Endothelial cell of umbilical vein (primary cell): ENCODE measurements at regions not wholly inside any gene's neighbourhood (a gene's known extent, or its start where the extent isn't known, plus 50 kb on each side); places are given as distances from the start of the nearest gene placed in this dataset.

Experiments used
- BruUV-seq: library from RNA; stranded (reverse); fragments of 400-500 nt; replicated peaks from 2 replicates; lab custom pipeline; 2021; lab: Mats Ljungman, UMichigan
- CTCF ChIA-PET: fragments of 300-600, 350-600 bp; sonication (Branson Sonifier 250); formaldehyde crosslinking; loops from one replicate; lab custom pipeline; 2021; ENCODE audit warnings: antibody characterized with exemption, inconsistent platforms; lab: Charles Lee
- POLR2A ChIA-PET: fragments of 300-600, 350-600 bp; sonication (Branson Sonifier 250); formaldehyde crosslinking; loops from one replicate; lab custom pipeline; 2021; ENCODE audit warnings: antibody characterized with exemption, inconsistent platforms; lab: Charles Lee
- DNase-seq: peaks from one replicate; pipeline ENCODE4 v3.0.0-alpha.2; 2011; ENCODE audit warnings: low read depth, low spot score
- FAIRE-seq: peaks from 2 replicates; lab custom pipeline; 2011; peaks lifted over from hg19 to GRCh38; lab: Jason Lieb, UNC
- H2AFZ ChIP-seq: 2 replicates; pipeline ENCODE4 v1.6.0; 2012; ENCODE audit warnings: low read depth, low read length, control low read depth, inconsistent platforms
- H3K27ac ChIP-seq: 2 replicates; pipeline ENCODE4 v1.5.1; 2011; ENCODE audit warnings: low read depth, mild to moderate bottlenecking, control low read depth, low read length, moderate library complexity; ENCODE audit not compliant: insufficient read depth
- H3K27me3 ChIP-seq, 2 experiments: 2 replicates each; pipeline versions ENCODE4 v1.6.0 to v1.6.1; 2011; ENCODE audit warnings: low read length in 2 of 2, mixed read lengths in 1 of 2; ENCODE audit not compliant: control insufficient read depth in 2 of 2, insufficient read depth in 2 of 2
- H3K36me3 ChIP-seq, 2 experiments: 2 replicates in 1 of 2; 3 replicates in 1 of 2; pipeline ENCODE4 v1.5.1; 2011; ENCODE audit warnings: low read length in 2 of 2, mild to moderate bottlenecking in 1 of 2, moderate library complexity in 1 of 2; ENCODE audit not compliant: control insufficient read depth in 2 of 2, insufficient read depth in 2 of 2; ENCODE audit errors: extremely low read depth in 1 of 2
- H3K4me1 ChIP-seq: 3 replicates; pipeline ENCODE4 v1.5.1; 2011; ENCODE audit warnings: mild to moderate bottlenecking, low read length; ENCODE audit not compliant: control insufficient read depth, insufficient read depth; ENCODE audit errors: extremely low read depth
- H3K4me2 ChIP-seq: 2 replicates; pipeline ENCODE4 v1.6.1; 2011; ENCODE audit warnings: low read length, control low read depth, mixed read lengths; ENCODE audit not compliant: insufficient read depth
- H3K4me3 ChIP-seq, 3 experiments: fragments of 200-600 bp in 1 of 3; sonication (generic), shearing (Covaris generic) in 1 of 3; replicated peaks in 1 of 3; 2 replicates each; pipeline ENCODE4 v1.5.1; 2011 to 2016; ENCODE audit warnings: control low read depth in 3 of 3, low read length in 3 of 3, mild to moderate bottlenecking in 2 of 3, inconsistent platforms in 1 of 3, low read depth in 1 of 3, moderate library complexity in 1 of 3; ENCODE audit not compliant: insufficient read depth in 1 of 3
- H3K79me2 ChIP-seq: 2 replicates; pipeline ENCODE4 v1.6.0; 2012; ENCODE audit warnings: low read length, inconsistent platforms; ENCODE audit not compliant: control insufficient read depth, insufficient read depth
- H3K9ac ChIP-seq: replicated peaks from 2 replicates; pipeline ENCODE3; 2011; ENCODE audit warnings: low read length, control low read depth; ENCODE audit not compliant: insufficient read depth; ENCODE audit errors: extremely low read depth
- H3K9me1 ChIP-seq: replicated peaks from 3 replicates; pipeline ENCODE4 v1.6.0; 2011; ENCODE audit warnings: mild to moderate bottlenecking, low read length; ENCODE audit not compliant: control insufficient read depth, insufficient read depth; ENCODE audit errors: extremely low read depth
- H3K9me3 ChIP-seq: replicated peaks from 2 replicates; pipeline ENCODE4 v1.5.1; 2012; ENCODE audit warnings: low read length, inconsistent platforms; ENCODE audit not compliant: control insufficient read depth, insufficient read depth
- H4K20me1 ChIP-seq: replicated peaks from 2 replicates; pipeline ENCODE3; 2011; ENCODE audit warnings: mild to moderate bottlenecking, low read length; ENCODE audit not compliant: control insufficient read depth, insufficient read depth; ENCODE audit errors: extremely low read depth
- EZH2 ChIP-seq: IDR thresholded peaks from 2 replicates; pipeline ENCODE4 v1.6.1; 2012; ENCODE audit warnings: borderline replicate concordance, low read depth, mild to moderate bottlenecking, moderate library complexity, low read length, inconsistent platforms; ENCODE audit not compliant: severe bottlenecking
- FOS ChIP-seq: IDR thresholded peaks from 2 replicates; pipeline ENCODE4 v1.6.1; 2011; ENCODE audit warnings: mild to moderate bottlenecking, low read length, moderate library complexity, borderline replicate concordance; ENCODE audit not compliant: insufficient read depth
- GATA2 ChIP-seq: IDR thresholded peaks from 2 replicates; pipeline ENCODE4 v1.7.0; 2011; ENCODE audit warnings: low read depth, mild to moderate bottlenecking, moderate library complexity, mixed read lengths, low read length; ENCODE audit not compliant: insufficient read length, insufficient read depth
- JUN ChIP-seq: IDR thresholded peaks from 2 replicates; pipeline ENCODE4 v1.6.1; 2011; ENCODE audit warnings: borderline replicate concordance, low read depth; ENCODE audit not compliant: insufficient read length, insufficient read depth
- MYC ChIP-seq: IDR thresholded peaks from one replicate; pipeline ENCODE4 v1.6.1; 2011; ENCODE audit warnings: mild to moderate bottlenecking, low read depth, low read length
- POLR2A ChIP-seq: IDR thresholded peaks from 2 replicates; pipeline ENCODE4 v1.6.1; 2012; ENCODE audit warnings: low read depth, mild to moderate bottlenecking, control low read depth, low read length
- POLR2AphosphoS5 ChIP-seq: IDR thresholded peaks from 2 replicates; pipeline ENCODE4 v1.6.1; 2012; ENCODE audit warnings: low read depth, mild to moderate bottlenecking, control low read depth, low read length, moderate library complexity; ENCODE audit not compliant: insufficient read depth
- dilution Hi-C: fragments of 300-500 bp; cut with MboI; formaldehyde crosslinking; loops from one replicate; pipeline ENCODE4 v1.15.0; 2019; ENCODE audit warnings: low sequenced_read_pairs; ENCODE audit not compliant: extremely low pct_ligation_motif_present
- intact Hi-C: fragments of 100-400 bp; cut with micrococcal nuclease; formaldehyde crosslinking; loops from one replicate; pipeline ENCODE4 v1.10.0; 2022
- TF ChIP-seq, protein P1 (sequence below), 2 donors: IDR thresholded peaks; 1 replicate in 1 of 2; 2 replicates in 1 of 2; pipeline ENCODE4 v1.5.1; 2011; ENCODE audit warnings: low read length in 2 of 2, mild to moderate bottlenecking in 2 of 2, moderate library complexity in 2 of 2, control low read depth in 1 of 2, inconsistent platforms in 1 of 2, low read depth in 1 of 2; ENCODE audit not compliant: insufficient read depth in 1 of 2; ENCODE audit errors: extremely low read depth in 1 of 2
- TF ChIP-seq, protein P2 (sequence below): IDR thresholded peaks from 2 replicates; pipeline ENCODE4 v1.6.1; 2011; ENCODE audit not compliant: insufficient read depth, insufficient read length

DNA sequence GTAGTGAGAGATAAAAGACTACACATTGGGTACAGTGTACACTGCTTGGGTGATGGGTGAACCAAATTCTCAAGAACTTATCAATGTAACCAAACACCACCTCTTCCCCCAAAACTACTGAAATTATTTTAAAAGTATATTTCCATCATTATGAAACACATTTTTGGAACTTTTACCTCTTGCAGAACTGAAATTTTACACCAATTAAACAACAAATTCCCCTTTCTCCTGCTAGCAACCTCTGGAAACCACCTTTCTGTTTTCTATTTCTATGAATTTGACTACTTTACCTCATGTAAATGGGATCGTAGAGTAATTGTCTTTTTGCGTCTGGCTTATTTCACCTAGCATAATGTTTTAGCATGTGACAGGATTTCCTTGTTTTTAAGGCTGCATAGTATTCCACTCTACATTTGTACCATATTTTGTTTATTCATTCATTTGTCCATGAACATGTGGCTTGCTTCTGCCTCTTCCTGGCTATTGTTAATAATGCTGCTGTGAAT is 149.9 kb upstream of the PHACTR1 start:
- intact Hi-C loops = loop anchor here (1.0 kb wide), 3 partner anchors 19 to 29 kb away; no protein-coding TSS in a partner anchor
- ChIA-PET POLR2A (no interaction called here), CTCF (no interaction called here)
- Histone ChIP-seq H3K9me3 (no peaks in the 10 kb centered on the region), H3K27ac (no peak overlapping the region), H3K4me2 (no peak overlapping the region), H3K4me1 (peaks cover 36% of the 10 kb centered on the region), H3K9ac (no peak overlapping the region), H3K9me1 (no peaks in the 10 kb centered on the region), H3K79me2 (no peaks in the 10 kb centered on the region), H4K20me1 (no peaks in the 10 kb centered on the region), H3K27me3 (no peaks in the 10 kb centered on the region), H3K36me3 (no peaks in the 10 kb centered on the region), H2AFZ (no peak overlapping the region), H3K4me3 (no peak overlapping the region)
- BruUV-seq = no TSS peak
- DNase-seq (no peak), FAIRE-seq (no peak)
- TF ChIP-seq EZH2 = no peak
- TF ChIP-seq, protein P1, sequence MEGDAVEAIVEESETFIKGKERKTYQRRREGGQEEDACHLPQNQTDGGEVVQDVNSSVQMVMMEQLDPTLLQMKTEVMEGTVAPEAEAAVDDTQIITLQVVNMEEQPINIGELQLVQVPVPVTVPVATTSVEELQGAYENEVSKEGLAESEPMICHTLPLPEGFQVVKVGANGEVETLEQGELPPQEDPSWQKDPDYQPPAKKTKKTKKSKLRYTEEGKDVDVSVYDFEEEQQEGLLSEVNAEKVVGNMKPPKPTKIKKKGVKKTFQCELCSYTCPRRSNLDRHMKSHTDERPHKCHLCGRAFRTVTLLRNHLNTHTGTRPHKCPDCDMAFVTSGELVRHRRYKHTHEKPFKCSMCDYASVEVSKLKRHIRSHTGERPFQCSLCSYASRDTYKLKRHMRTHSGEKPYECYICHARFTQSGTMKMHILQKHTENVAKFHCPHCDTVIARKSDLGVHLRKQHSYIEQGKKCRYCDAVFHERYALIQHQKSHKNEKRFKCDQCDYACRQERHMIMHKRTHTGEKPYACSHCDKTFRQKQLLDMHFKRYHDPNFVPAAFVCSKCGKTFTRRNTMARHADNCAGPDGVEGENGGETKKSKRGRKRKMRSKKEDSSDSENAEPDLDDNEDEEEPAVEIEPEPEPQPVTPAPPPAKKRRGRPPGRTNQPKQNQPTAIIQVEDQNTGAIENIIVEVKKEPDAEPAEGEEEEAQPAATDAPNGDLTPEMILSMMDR (IDR thresholded peaks at IDR 0.05; ENCODE audit: extremely low read depth in 1 of 2, insufficient read depth in 1 of 2, low read depth in 1 of 2, low read length in 2 of 2) = no peak
- TF ChIP-seq POLR2A = no peak
- TF ChIP-seq, protein P2, sequence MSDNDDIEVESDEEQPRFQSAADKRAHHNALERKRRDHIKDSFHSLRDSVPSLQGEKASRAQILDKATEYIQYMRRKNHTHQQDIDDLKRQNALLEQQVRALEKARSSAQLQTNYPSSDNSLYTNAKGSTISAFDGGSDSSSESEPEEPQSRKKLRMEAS = no peak
- TF ChIP-seq JUN = no peak
- no peak for TF ChIP-seq GATA2
- TF ChIP-seq MYC = no peak
- no peak for TF ChIP-seq FOS
- no peak for TF ChIP-seq POLR2AphosphoS5
- dilution Hi-C loops = no loop called here
